H1 (cell line): ENCODE measurements at regions not wholly inside any gene's neighbourhood (a gene's known extent, or its start where the extent isn't known, plus 50 kb on each side); places are given as distances from the start of the nearest gene placed in this dataset.

Experiments used
- CTCF ChIA-PET: fragments of 300-600 bp; sonication (Branson Sonifier 250); formaldehyde crosslinking; loops from one replicate; lab custom pipeline; 2021; ENCODE audit not compliant: partially characterized antibody; lab: Charles Lee
- POLR2A ChIA-PET: fragments of 300-600 bp; sonication (Branson Sonifier 250); formaldehyde crosslinking; loops from one replicate; lab custom pipeline; 2021; ENCODE audit warnings: inconsistent platforms; ENCODE audit not compliant: partially characterized antibody; lab: Charles Lee
- DNase-seq, 2 experiments: peaks; one replicate each; pipeline versions ENCODE4 v3.0.0 to v3.0.0-alpha.2; 2010 to 2022; ENCODE audit warnings: low spot score in 2 of 2, low read depth in 1 of 2, mixed read lengths in 1 of 2
- FAIRE-seq: peaks from 2 replicates; lab custom pipeline; 2011; peaks lifted over from hg19 to GRCh38; lab: Jason Lieb, UNC
- H2AFZ ChIP-seq: 2 replicates; pipeline ENCODE4 v1.8.1; 2012; ENCODE audit warnings: low read length, inconsistent platforms
- H2AK5ac ChIP-seq: 2 replicates; pipeline ENCODE4 v1.6.1; 2013; ENCODE audit warnings: low read depth, low read length
- H2BK120ac ChIP-seq: replicated peaks from 2 replicates; pipeline ENCODE3; 2013; ENCODE audit warnings: low read depth, low read length, inconsistent platforms
- H2BK12ac ChIP-seq: 2 replicates; pipeline ENCODE4 v1.6.1; 2013; ENCODE audit warnings: low read depth, low read length
- H2BK15ac ChIP-seq: 2 replicates; pipeline ENCODE4 v1.6.1; 2013; ENCODE audit warnings: low read length
- H2BK20ac ChIP-seq: 2 replicates; pipeline ENCODE4 v1.6.1; 2013; ENCODE audit warnings: low read length
- H2BK5ac ChIP-seq: 2 replicates; pipeline ENCODE4 v1.6.1; 2013; ENCODE audit warnings: low read depth, low read length
- H3K14ac ChIP-seq: 2 replicates; pipeline ENCODE4 v1.6.1; 2013; ENCODE audit warnings: inconsistent platforms; ENCODE audit not compliant: insufficient read length
- H3K18ac ChIP-seq: 2 replicates; pipeline ENCODE4 v1.6.1; 2013; ENCODE audit warnings: low read length; ENCODE audit errors: extremely low read depth
- H3K23ac ChIP-seq: 2 replicates; pipeline ENCODE4 v1.6.1; 2013; ENCODE audit warnings: inconsistent platforms; ENCODE audit not compliant: insufficient read length
- H3K23me2 ChIP-seq: 2 replicates; pipeline ENCODE4 v1.6.1; 2013; ENCODE audit warnings: low read depth, low read length
- H3K27ac ChIP-seq: 2 replicates; pipeline ENCODE4 v1.6.1; 2011; ENCODE audit warnings: low read depth, low read length, inconsistent platforms
- H3K27me3 ChIP-seq, 4 experiments: replicated peaks in 1 of 4; 1 replicate in 1 of 4; 2 replicates in 3 of 4; pipeline versions ENCODE4 v1.6.1 to v1.8.1; 2011 to 2013; ENCODE audit warnings: low read length in 3 of 4, mild to moderate bottlenecking in 3 of 4, inconsistent platforms in 2 of 4, mixed read lengths in 2 of 4, moderate library complexity in 1 of 4; ENCODE audit not compliant: control insufficient read depth in 3 of 4, insufficient read depth in 3 of 4; ENCODE audit errors: extremely low read depth in 1 of 4
- H3K36me3 ChIP-seq, 4 experiments: 2 replicates each; pipeline versions ENCODE4 v1.6.1 to v1.8.1; 2011 to 2013; ENCODE audit warnings: mild to moderate bottlenecking in 4 of 4, low read length in 3 of 4, moderate library complexity in 2 of 4, control low read depth in 1 of 4, inconsistent platforms in 1 of 4; ENCODE audit not compliant: insufficient read depth in 4 of 4, control insufficient read depth in 2 of 4
- H3K4ac ChIP-seq: replicated peaks from 2 replicates; pipeline ENCODE3; 2013; ENCODE audit warnings: low read length, low read depth, mixed read lengths, inconsistent platforms; ENCODE audit not compliant: insufficient read length
- H3K4me1 ChIP-seq, 4 experiments: replicated peaks in 1 of 4; 1 replicate in 1 of 4; 2 replicates in 3 of 4; pipeline versions ENCODE4 v1.6.1 to v1.8.1; 2011 to 2013; ENCODE audit warnings: low read length in 3 of 4, inconsistent platforms in 2 of 4, mixed read lengths in 1 of 4; ENCODE audit not compliant: insufficient read depth in 4 of 4, control insufficient read depth in 3 of 4
- H3K4me2 ChIP-seq, 2 experiments: 2 replicates each; pipeline versions ENCODE4 v1.6.1 to v1.8.1; 2011 to 2013; ENCODE audit warnings: low read depth in 2 of 2, low read length in 2 of 2, control low read depth in 1 of 2, inconsistent platforms in 1 of 2, mild to moderate bottlenecking in 1 of 2; ENCODE audit not compliant: insufficient read depth in 1 of 2
- H3K4me3 ChIP-seq, 4 experiments: fragments of 200-600, 300-600 bp in 1 of 4; sonication (generic), shearing (Covaris generic), sonication (Bioruptor Twin) in 1 of 4; 2 replicates each; pipeline versions ENCODE4 v1.5.1 to v1.8.1; 2011 to 2016; ENCODE audit warnings: low read length in 4 of 4, low read depth in 3 of 4, control low read depth in 2 of 4, inconsistent platforms in 2 of 4, mild to moderate bottlenecking in 2 of 4, mixed read lengths in 1 of 4, moderate library complexity in 1 of 4; ENCODE audit not compliant: insufficient read depth in 2 of 4; ENCODE audit errors: extremely low read depth in 1 of 4
- H3K56ac ChIP-seq: replicated peaks from 2 replicates; pipeline ENCODE3; 2013; ENCODE audit warnings: low read depth, mild to moderate bottlenecking, mixed read lengths, low read length, inconsistent platforms; ENCODE audit not compliant: insufficient read length
- H3K79me1 ChIP-seq: 2 replicates; pipeline ENCODE4 v1.6.1; 2013; ENCODE audit warnings: low read depth, low read length, control low read depth
- H3K79me2 ChIP-seq, 2 experiments: 2 replicates each; pipeline versions ENCODE4 v1.6.1 to v1.8.1; 2012 to 2013; ENCODE audit warnings: low read length in 2 of 2, mild to moderate bottlenecking in 2 of 2, inconsistent platforms in 1 of 2; ENCODE audit not compliant: insufficient read depth in 2 of 2, control insufficient read depth in 1 of 2
- H3K9ac ChIP-seq, 4 experiments: replicated peaks in 1 of 4; 1 replicate in 1 of 4; 2 replicates in 3 of 4; pipeline versions ENCODE4 v1.6.1 to v1.8.1; 2011 to 2013; ENCODE audit warnings: low read depth in 3 of 4, low read length in 3 of 4, control low read depth in 2 of 4, mild to moderate bottlenecking in 2 of 4, moderate library complexity in 2 of 4, inconsistent platforms in 1 of 4; ENCODE audit errors: extremely low read depth in 1 of 4
- H3K9me3 ChIP-seq, 2 experiments: 2 replicates each; pipeline versions ENCODE4 v1.6.1 to v1.8.1; 2012 to 2013; ENCODE audit warnings: mild to moderate bottlenecking in 2 of 2, moderate library complexity in 2 of 2, control low read depth in 1 of 2, inconsistent platforms in 1 of 2, low read depth in 1 of 2, low read length in 1 of 2, mixed read lengths in 1 of 2; ENCODE audit not compliant: insufficient read depth in 2 of 2
- H4K20me1 ChIP-seq, 2 experiments: replicated peaks in 1 of 2; 2 replicates each; pipeline versions ENCODE3 to v1.8.1; 2011 to 2013; ENCODE audit warnings: inconsistent platforms in 2 of 2, low read length in 2 of 2, mild to moderate bottlenecking in 1 of 2; ENCODE audit not compliant: insufficient read depth in 2 of 2, control insufficient read depth in 1 of 2
- H4K5ac ChIP-seq: 2 replicates; pipeline ENCODE4 v1.6.1; 2013; ENCODE audit warnings: low read length, low read depth, mixed read lengths, inconsistent platforms; ENCODE audit not compliant: insufficient read length
- H4K8ac ChIP-seq: 2 replicates; pipeline ENCODE4 v1.8.0; 2013; ENCODE audit warnings: mild to moderate bottlenecking, moderate library complexity, low read length, inconsistent platforms; ENCODE audit not compliant: insufficient read depth; ENCODE audit errors: extremely low read depth
- H4K91ac ChIP-seq: replicated peaks from 2 replicates; pipeline ENCODE3; 2013; ENCODE audit warnings: low read length, mixed read lengths, inconsistent platforms; ENCODE audit not compliant: insufficient read length
- NRF1 ChIP-seq: IDR thresholded peaks from 2 replicates; pipeline ENCODE4 v1.6.1; 2011; ENCODE audit warnings: mild to moderate bottlenecking, low read depth, low read length, improper control_type of control experiment
- SIRT6 ChIP-seq: IDR thresholded peaks from one replicate; pipeline ENCODE4 v1.7.1; 2012; ENCODE audit warnings: low read length, inconsistent platforms
- SP4 ChIP-seq: IDR thresholded peaks from 2 replicates; pipeline ENCODE4 v1.6.1; 2012; ENCODE audit warnings: low read length, inconsistent platforms

DNA sequence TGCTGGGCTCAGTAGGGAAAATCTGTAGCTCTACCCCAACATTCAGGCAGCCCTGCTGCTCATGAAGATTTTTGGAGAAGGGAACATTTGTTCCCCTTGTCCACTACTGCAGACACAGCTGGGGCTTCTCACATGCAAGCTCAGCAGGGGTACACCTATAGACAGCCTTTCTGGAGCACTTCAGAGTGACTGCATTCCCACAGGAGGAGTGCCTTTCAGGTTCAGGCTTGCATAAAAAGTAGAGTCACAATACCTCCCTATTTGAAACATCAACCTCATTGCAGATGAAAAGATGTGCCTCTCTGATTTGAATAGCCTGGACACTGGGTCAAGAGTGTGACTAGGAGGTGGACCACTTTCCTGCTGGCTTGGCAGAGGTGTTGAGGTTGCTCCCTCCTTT, 53.3 kb upstream of the NAP1L2 start:
- Histone ChIP-seq H4K20me1 (no peaks in the 10 kb centered on the region), H4K5ac (no peak overlapping the region), H3K4me2 (no peak overlapping the region), H3K23me2 (no peaks in the 10 kb centered on the region), H3K27ac (no peak overlapping the region), H4K91ac (no peak overlapping the region), H3K4me1 (0 out of 7 replicates have a peak, but pooled peaks cover 0 to 2% (median 0%) of the 10 kb centered on the region in 4 experiments), H2AK5ac (no peak overlapping the region), H3K18ac (no peak overlapping the region), H2BK20ac (no peak overlapping the region), H3K27me3 (no peaks in the 10 kb centered on the region), H3K56ac (no peak overlapping the region), H3K79me2 (no peaks in the 10 kb centered on the region), H2BK5ac (no peak overlapping the region), H3K9me3 (no peaks in the 10 kb centered on the region), H3K14ac (no peak overlapping the region), H3K79me1 (no peaks in the 10 kb centered on the region), H2AFZ (no peak overlapping the region), H2BK12ac (no peak overlapping the region), H3K4ac (no peak overlapping the region), H4K8ac (no peak overlapping the region), H3K23ac (no peak overlapping the region), H2BK120ac (no peak overlapping the region), H2BK15ac (no peak overlapping the region), H3K9ac (no peak overlapping the region), H3K36me3 (no peaks in the 10 kb centered on the region), H3K4me3 (no peak overlapping the region)
- no peak for DNase-seq
- ChIA-PET POLR2A (no interaction called here), CTCF (interaction anchor here (1.2 kb wide), 1 partner anchor 53 kb away, joined by 3 read pairs; the partner anchor contains the start of gene NAP1L2)
- TF ChIP-seq SP4 = no peak
- no peak for TF ChIP-seq NRF1
- no peak for TF ChIP-seq SIRT6
- FAIRE-seq = no peak
